IPS-20b (cell line): ENCODE measurements at regions not wholly inside any gene's neighbourhood (a gene's known extent, or its start where the extent isn't known, plus 50 kb on each side); places are given as distances from the start of the nearest gene placed in this dataset.

Experiments used
- H3K27ac ChIP-seq: one replicate; pipeline ENCODE4 v1.5.1; 2013; ENCODE audit warnings: low read length
- H3K27me3 ChIP-seq: 2 replicates; pipeline ENCODE4 v1.6.1; 2013; ENCODE audit warnings: mild to moderate bottlenecking, low read length, inconsistent platforms; ENCODE audit not compliant: insufficient read depth
- H3K36me3 ChIP-seq: 2 replicates; pipeline ENCODE4 v1.6.1; 2013; ENCODE audit warnings: low read depth, mild to moderate bottlenecking, inconsistent platforms, low read length, moderate library complexity; ENCODE audit not compliant: insufficient read depth
- H3K4me1 ChIP-seq: 2 replicates; pipeline ENCODE4 v1.6.1; 2013; ENCODE audit warnings: mild to moderate bottlenecking, control low read depth, inconsistent platforms, low read length, moderate library complexity; ENCODE audit not compliant: insufficient read depth
- H3K4me3 ChIP-seq: 2 replicates; pipeline ENCODE4 v1.5.1; 2013; ENCODE audit warnings: mild to moderate bottlenecking, low read length, inconsistent platforms
- H3K9ac ChIP-seq: 2 replicates; pipeline ENCODE4 v1.6.1; 2013; ENCODE audit warnings: low read depth, mild to moderate bottlenecking, inconsistent platforms, low read length, moderate library complexity
- H3K9me3 ChIP-seq: 2 replicates; pipeline ENCODE4 v1.6.1; 2013; ENCODE audit warnings: mild to moderate bottlenecking, low read depth, low read length, inconsistent platforms; ENCODE audit not compliant: insufficient read depth

DNA sequence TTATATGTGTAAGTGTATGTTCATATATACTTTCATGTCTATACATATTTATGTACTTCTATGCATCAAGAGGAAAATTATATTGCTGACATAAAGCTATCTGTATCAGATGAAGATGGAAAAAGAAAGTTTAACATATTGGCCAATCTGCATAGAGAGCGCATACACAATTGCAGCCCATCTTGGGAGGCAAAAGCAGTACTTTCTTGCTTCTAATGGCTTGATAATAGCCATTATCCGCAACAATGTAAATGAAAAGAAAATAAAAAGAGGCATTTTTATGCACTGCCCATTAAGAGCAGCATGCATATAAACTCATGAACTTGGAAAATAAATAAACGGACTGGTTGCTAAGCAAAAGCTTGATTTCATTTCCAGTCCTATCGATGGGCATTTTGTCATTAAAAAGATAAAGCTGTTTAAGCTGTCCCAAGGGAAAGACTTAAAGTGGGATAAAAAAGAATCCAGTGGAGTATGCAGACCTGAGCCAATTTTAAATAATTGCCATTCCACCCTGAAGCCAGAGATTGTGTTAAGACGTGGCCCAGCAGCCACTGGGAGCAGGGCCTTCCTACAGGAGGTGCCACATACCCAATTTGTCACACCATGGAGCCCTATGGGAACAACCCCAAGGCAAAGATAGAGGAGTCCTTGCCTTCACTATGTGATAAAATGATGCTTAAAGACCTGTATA is 183.6 kb upstream of the CDH11 start:
- peaks cover 5% of the 10 kb centered on the region for H3K4me1 ChIP-seq
- H3K27me3 ChIP-seq: no peaks in the 10 kb centered on the region
- H3K36me3 ChIP-seq: no peaks in the 10 kb centered on the region
- H3K4me3 ChIP-seq: no peak overlapping the region
- no peak overlapping the region for H3K9ac ChIP-seq
- no peak overlapping the region for H3K27ac ChIP-seq
- no peaks in the 10 kb centered on the region for H3K9me3 ChIP-seq

DNA sequence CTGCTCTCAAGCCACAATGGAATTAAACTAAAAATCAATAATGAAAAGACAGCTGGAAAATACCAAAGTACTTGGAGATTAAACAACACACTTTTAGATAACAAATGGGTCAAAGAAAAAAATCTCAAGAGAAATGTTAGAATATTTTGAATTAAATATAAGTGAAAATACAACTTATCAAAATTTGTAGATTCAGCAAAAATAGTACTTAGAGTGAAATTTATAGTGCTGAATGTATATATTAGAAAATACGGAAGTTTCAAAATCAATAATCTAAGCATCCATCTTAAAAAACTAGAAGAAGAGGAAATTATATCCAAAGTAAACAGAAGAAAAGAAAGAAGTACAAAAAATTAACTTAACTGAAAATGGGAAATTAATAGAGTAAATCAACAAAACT is 179.2 kb upstream of the CDH11 start:
- no peak overlapping the region for H3K9ac ChIP-seq
- no peak overlapping the region for H3K4me3 ChIP-seq
- no peak overlapping the region for H3K27ac ChIP-seq
- no peaks in the 10 kb centered on the region for H3K27me3 ChIP-seq
- H3K4me1 ChIP-seq: peaks cover 12% of the 10 kb centered on the region; the same call in 1 of the 2 replicates
- no peaks in the 10 kb centered on the region for H3K36me3 ChIP-seq
- H3K9me3 ChIP-seq: no peaks in the 10 kb centered on the region

DNA sequence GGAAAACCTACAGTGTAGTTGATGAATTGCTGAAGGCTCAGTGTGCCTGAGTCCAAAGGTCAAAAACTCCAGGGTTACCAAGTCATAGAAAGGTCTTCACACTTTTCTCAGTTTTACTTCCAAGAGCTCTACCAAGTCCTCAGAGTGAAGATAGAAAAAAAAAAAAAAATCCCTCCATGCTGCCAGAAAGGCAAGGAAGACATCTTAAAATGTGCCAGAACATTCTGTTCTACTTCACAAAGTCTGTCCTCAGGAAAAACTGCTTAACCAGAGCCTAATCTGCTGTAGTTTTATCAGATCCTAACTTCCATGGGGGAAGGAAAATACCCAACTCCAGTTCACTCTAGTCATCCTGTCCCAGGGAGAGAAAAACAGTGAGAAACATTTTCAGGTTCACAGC is 175.6 kb upstream of the CDH11 start:
- H3K9me3 ChIP-seq: no peaks in the 10 kb centered on the region
- H3K9ac ChIP-seq: no peak overlapping the region
- no peaks in the 10 kb centered on the region for H3K36me3 ChIP-seq
- no peak overlapping the region for H3K27ac ChIP-seq
- H3K27me3 ChIP-seq: no peaks in the 10 kb centered on the region
- H3K4me3 ChIP-seq: no peak overlapping the region
- H3K4me1 ChIP-seq: peaks cover 23% of the 10 kb centered on the region

DNA sequence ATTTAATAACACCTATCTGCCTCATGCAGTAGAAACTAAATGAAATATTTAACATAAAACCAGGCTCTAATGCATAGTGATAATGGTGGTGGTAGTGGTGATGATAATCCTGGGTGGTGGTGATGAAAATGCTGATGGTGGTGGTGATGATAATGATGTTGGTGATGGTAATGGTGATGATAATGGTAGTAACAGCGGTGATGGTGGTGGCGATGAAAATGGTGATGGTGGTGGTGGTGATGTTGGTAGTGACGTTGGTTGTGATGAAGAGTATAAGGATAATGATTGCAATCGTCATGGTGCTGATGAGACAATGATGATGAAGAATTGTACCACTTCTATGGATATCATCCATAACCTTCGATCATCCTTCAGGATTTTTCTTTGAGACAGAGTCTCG is 173.7 kb upstream of the CDH11 start:
- no peak overlapping the region for H3K27ac ChIP-seq
- H3K9me3 ChIP-seq: no peaks in the 10 kb centered on the region
- H3K27me3 ChIP-seq: no peaks in the 10 kb centered on the region
- H3K9ac ChIP-seq: no peak overlapping the region
- peaks cover 23% of the 10 kb centered on the region for H3K4me1 ChIP-seq
- H3K4me3 ChIP-seq: no peak overlapping the region
- no peaks in the 10 kb centered on the region for H3K36me3 ChIP-seq

DNA sequence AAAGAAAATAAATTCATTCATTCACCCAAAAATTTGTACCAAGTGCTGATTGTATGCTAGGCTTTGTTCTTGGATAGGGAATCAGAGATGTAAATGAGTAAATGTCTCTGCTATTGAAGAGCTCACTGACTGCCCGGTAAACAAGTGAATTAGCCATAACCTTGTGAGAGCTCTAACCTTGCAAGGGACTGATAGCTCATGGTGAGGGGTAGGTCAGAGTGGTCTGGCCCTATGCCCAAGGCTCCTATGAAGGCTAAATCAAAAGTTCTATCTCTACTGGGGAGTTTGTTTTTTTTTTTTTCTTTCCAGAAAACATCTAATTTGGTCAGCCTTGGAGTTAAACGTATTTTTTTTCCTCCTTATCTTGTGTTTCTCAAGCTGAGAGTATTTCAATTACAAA is 172.8 kb upstream of the CDH11 start:
- H3K4me3 ChIP-seq: no peak overlapping the region
- no peaks in the 10 kb centered on the region for H3K36me3 ChIP-seq
- H3K27me3 ChIP-seq: no peaks in the 10 kb centered on the region
- no peaks in the 10 kb centered on the region for H3K9me3 ChIP-seq
- peaks cover 23% of the 10 kb centered on the region for H3K4me1 ChIP-seq
- H3K27ac ChIP-seq: no peak overlapping the region
- H3K9ac ChIP-seq: no peak overlapping the region

DNA sequence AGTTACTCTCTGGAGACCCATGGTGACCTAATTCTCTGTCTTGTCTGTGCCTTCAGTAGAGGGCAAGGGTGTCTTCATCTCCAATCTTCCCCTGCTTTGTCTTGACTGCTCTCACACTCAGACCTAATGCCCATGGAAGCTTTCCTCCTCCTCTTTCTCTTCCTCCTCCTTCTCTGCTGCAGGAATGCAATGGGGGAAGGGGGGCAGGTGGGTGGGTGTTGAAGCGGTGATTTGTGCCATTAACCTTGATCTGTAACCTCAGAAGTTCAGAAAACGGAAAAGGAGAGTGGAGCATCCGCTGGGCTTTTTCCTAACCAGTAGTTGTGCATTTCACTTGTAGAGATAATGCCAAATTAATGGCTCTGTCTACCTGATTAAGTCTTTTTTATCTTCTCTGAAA is 172.3 kb upstream of the CDH11 start:
- no peaks in the 10 kb centered on the region for H3K9me3 ChIP-seq
- no peaks in the 10 kb centered on the region for H3K27me3 ChIP-seq
- H3K27ac ChIP-seq: no peak overlapping the region
- no peak overlapping the region for H3K9ac ChIP-seq
- H3K4me3 ChIP-seq: no peak overlapping the region
- H3K4me1 ChIP-seq: peaks cover 23% of the 10 kb centered on the region
- no peaks in the 10 kb centered on the region for H3K36me3 ChIP-seq

DNA sequence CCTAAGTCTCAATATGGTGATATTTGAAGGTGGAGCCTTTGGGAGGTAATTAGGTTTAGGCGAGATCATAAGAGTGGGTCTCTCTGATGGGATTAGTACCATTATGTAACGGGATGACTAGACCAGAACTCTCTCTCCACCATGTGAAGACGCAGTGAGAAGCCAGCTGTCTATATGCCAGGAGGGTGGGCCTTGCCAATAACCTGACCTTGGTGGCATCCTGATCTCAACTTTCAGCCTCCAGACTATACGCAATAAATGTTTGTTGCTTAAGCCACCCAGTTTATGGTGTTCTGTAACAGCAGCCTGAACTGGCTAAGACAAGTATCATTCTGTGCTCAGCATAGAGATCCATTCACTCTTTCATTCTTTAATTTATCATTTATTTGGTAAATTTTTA is 167.2 kb upstream of the CDH11 start:
- no peaks in the 10 kb centered on the region for H3K9me3 ChIP-seq
- no peaks in the 10 kb centered on the region for H3K36me3 ChIP-seq
- peaks cover 13% of the 10 kb centered on the region for H3K4me1 ChIP-seq
- no peak overlapping the region for H3K9ac ChIP-seq
- no peaks in the 10 kb centered on the region for H3K27me3 ChIP-seq
- no peak overlapping the region for H3K4me3 ChIP-seq
- no peak overlapping the region for H3K27ac ChIP-seq

DNA sequence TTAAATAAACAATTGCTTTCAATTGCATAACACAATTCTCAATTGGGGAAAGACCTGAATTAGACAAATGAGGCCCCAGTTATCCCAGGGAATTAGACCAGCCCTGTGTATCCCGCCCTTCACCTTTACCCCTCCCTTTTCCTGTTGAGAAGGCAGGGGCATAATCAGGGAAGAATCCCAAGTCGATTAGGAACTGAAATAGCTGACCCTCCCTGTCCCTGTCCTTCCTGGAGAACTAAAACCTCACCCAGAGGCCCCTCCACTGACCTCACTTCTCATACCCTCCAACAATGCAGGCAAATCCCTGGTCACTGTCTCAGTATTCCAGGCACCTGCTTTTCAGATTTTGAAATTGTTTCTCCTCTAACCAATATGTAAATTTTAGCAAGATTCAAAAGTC is 165.4 kb upstream of the CDH11 start:
- no peaks in the 10 kb centered on the region for H3K9me3 ChIP-seq
- no peaks in the 10 kb centered on the region for H3K27me3 ChIP-seq
- H3K27ac ChIP-seq: no peak overlapping the region
- no peak overlapping the region for H3K9ac ChIP-seq
- H3K36me3 ChIP-seq: no peaks in the 10 kb centered on the region
- H3K4me1 ChIP-seq: peaks cover 13% of the 10 kb centered on the region
- H3K4me3 ChIP-seq: no peak overlapping the region

DNA sequence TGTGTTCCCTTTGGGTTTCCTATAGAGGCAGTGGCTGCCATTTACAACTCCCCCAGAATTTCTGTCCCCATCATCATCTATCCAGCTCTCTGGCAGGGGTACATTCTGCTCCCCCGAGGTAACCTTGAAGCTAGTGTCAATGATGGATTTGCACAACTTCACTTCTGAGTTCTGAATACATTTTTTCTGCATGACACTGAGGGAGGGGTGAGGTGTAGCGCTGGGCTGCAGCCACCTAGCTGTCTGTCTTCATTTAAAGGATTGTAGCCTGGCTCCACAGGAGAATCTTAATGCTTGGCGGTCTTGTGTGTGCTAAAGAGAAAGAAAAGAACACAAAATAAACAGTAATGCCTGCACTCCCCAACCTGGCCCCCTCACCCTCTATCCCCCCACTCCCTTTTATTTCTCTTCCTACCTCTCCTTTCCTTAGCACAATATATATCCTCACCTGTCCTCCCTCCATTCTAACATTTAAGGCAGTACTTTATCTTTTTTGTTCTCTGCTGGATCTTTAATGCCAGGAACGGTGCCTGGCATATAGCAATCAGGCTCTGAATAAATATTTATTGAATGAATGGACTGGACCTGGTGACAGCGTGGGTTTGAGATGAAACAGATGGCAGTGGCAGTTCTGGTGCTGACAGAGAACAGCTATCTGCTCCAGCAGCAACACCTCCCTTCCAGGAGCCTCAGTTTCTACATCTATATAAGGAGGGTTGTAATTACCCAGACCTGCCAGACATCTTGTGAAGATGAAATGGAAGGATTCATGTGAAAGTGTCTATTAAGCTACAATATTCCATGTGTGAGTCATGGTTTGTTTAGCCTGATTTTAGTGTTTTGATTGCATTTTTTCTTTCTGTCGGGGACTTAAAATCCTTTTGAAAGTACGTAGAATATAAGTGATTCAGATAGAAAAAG is 163.5 kb upstream of the CDH11 start:
- Histone ChIP-seq H3K27ac (no peak overlapping the region), H3K9ac (no peak overlapping the region), H3K4me1 (peaks cover 31% of the 10 kb centered on the region), H3K4me3 (no peak overlapping the region), H3K36me3 (no peaks in the 10 kb centered on the region), H3K9me3 (no peaks in the 10 kb centered on the region), H3K27me3 (no peaks in the 10 kb centered on the region)

DNA sequence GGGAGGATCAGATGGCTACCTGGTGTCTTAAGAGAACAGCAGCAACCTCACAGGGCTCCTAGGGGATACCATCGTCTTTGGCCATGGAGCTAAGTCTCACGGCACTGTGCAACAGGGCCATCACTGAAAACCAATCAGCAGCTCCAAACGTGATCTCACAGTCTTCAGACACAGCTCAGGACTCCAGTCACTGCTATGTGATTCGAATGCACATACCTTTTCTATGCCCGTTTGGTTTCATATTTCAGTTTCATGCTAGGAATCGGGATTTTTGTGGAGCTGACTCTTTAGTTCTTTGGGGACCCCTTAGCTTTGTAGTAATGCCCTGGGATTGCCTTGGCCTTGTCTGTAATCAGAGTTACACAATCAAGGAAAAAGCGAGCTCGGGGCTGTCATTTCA is 162.8 kb upstream of the CDH11 start:
- H3K27me3 ChIP-seq: no peaks in the 10 kb centered on the region
- no peaks in the 10 kb centered on the region for H3K9me3 ChIP-seq
- no peak overlapping the region for H3K9ac ChIP-seq
- no peaks in the 10 kb centered on the region for H3K36me3 ChIP-seq
- H3K27ac ChIP-seq: no peak overlapping the region
- H3K4me1 ChIP-seq: peaks cover 39% of the 10 kb centered on the region
- H3K4me3 ChIP-seq: no peak overlapping the region

DNA sequence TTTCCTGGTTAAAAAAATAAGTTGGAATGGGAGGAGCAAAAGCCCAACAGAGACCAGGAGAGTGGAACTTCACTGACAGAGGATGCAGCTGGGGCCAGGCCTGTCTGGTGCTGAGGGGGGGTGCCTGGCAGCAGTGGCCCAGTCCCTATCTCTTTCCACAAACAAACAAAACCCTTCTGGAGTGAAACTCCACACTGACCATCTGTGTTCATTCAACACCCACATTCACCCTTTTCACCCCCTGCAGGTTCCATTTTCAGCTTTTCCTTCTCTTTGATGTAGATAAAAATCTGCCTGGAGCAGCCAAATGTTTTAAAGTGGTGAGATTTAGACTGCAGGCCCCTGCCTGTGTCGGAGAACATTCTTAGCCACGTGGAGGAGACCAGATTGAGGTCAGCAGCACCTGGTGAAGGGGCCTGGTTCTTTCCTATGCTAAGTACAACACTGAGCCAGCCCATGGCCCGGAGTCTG is 161.4 kb upstream of the CDH11 start:
- no peak overlapping the region for H3K9ac ChIP-seq
- H3K4me1 ChIP-seq: peaks cover 42% of the 10 kb centered on the region
- no peaks in the 10 kb centered on the region for H3K27me3 ChIP-seq
- H3K4me3 ChIP-seq: no peak overlapping the region
- H3K27ac ChIP-seq: no peak overlapping the region
- no peaks in the 10 kb centered on the region for H3K9me3 ChIP-seq
- no peaks in the 10 kb centered on the region for H3K36me3 ChIP-seq

DNA sequence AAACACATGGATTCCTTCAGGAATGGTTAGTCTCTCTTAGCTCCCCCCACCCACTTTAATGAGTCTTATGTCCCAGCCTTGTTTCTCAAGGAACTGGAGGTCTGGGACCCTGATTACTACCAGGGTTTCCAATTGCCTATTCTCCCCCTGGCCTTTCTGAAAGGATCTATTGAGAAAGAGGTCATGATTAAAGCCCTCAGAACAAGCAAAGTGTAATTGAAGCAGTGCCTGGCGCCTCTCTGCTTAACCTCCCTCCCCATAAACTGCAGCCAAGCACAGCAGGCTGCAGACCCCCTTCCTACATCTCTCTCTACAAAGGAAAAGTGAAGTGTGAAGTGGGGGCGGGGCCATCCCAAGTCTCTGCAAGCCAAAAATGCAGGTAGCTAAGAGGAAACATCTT is 159.7 kb upstream of the CDH11 start:
- Histone ChIP-seq H3K4me1 (peaks cover 42% of the 10 kb centered on the region), H3K27me3 (no peaks in the 10 kb centered on the region), H3K9ac (no peak overlapping the region), H3K9me3 (no peaks in the 10 kb centered on the region), H3K4me3 (no peak overlapping the region), H3K36me3 (no peaks in the 10 kb centered on the region), H3K27ac (no peak overlapping the region)
